Loucy (cell line): ENCODE measurements at regions not wholly inside any gene's neighbourhood (a gene's known extent, or its start where the extent isn't known, plus 50 kb on each side); places are given as distances from the start of the nearest gene placed in this dataset.

Experiments used
- CTCF ChIP-seq: fragments of 200-600 bp; sonication (generic); conservative IDR thresholded peaks from 2 replicates; pipeline ENCODE4 v1.5.1; 2014; ENCODE audit warnings: mild to moderate bottlenecking, antibody characterized with exemption, low read length
- EZH2phosphoT487 ChIP-seq: fragments of 200-600 bp; IDR thresholded peaks from 2 replicates; pipeline ENCODE4 v1.6.1; 2018; ENCODE audit warnings: antibody characterized with exemption, mild to moderate bottlenecking, moderate library complexity, borderline replicate concordance

- TF ChIP-seq CTCF (no peak), EZH2phosphoT487 (no peak)
Measured at GRCh38 chr4:187633245-187633644, 362.3 kb upstream of the ZFP42 start.
